HuH-7.5 (cell line): ENCODE measurements at regions not wholly inside any gene's neighbourhood (a gene's known extent, or its start where the extent isn't known, plus 50 kb on each side); places are given as distances from the start of the nearest gene placed in this dataset.
"Not testable (repeated sequence)": the region's sequence is repeated elsewhere in the genome, so short reads cannot be mapped to it uniquely, and the experiment has no call there.

Experiments
- DNase-seq: peaks from one replicate; pipeline ENCODE4 v3.0.0; 2011; ENCODE audit warnings: low spot score

GRCh38 chr4:49154308-49155103 lies 168.4 kb downstream of the CWH43 start:
- not testable (repeated sequence) for DNase-seq

- not testable (repeated sequence) for DNase-seq
These were observed 169.2 kb downstream of the CWH43 start for GRCh38 chr4:49155270-49155669.

GRCh38 chr4:49156309-49156708 lies 170.2 kb downstream of the CWH43 start:
- DNase-seq, result not testable (repeated sequence)

- not testable (repeated sequence) for DNase-seq
These were observed 171.6 kb downstream of the CWH43 start for GRCh38 chr4:49157630-49158029.

- DNase-seq, result peak; percentile 21
These were observed 175.1 kb downstream of the CWH43 start for GRCh38 chr4:49161111-49161541.

- DNase-seq, result not testable (repeated sequence)
These were observed 178.8 kb downstream of the CWH43 start for GRCh38 chr4:49164916-49165315.

- not testable (repeated sequence) for DNase-seq
These were observed 191.8 kb downstream of the CWH43 start for GRCh38 chr4:49177847-49178246.

GRCh38 chr4:49181088-49181487 lies 195.0 kb downstream of the CWH43 start:
- DNase-seq, result not testable (repeated sequence)

GRCh38 chr4:49211396-49212194 lies 225.5 kb downstream of the CWH43 start:
- DNase-seq, result not testable (repeated sequence)

- not testable (repeated sequence) for DNase-seq
These were observed 227.2 kb downstream of the CWH43 start for GRCh38 chr4:49213250-49213649.

GRCh38 chr4:49213750-49214149 lies 227.7 kb downstream of the CWH43 start:
- DNase-seq, result not testable (repeated sequence)

- not testable (repeated sequence) for DNase-seq
These were observed 228.5 kb downstream of the CWH43 start for GRCh38 chr4:49214453-49215081.

GRCh38 chr4:49215082-49215479 lies 229.0 kb downstream of the CWH43 start:
- DNase-seq, result not testable (repeated sequence)

GRCh38 chr4:49216606-49217005 lies 230.5 kb downstream of the CWH43 start:
- not testable (repeated sequence) for DNase-seq

- DNase-seq, result no peak
These were observed 231.4 kb downstream of the CWH43 start for GRCh38 chr4:49217492-49217891.

GRCh38 chr4:49218094-49218493 lies 232.0 kb downstream of the CWH43 start:
- DNase-seq, result not testable (repeated sequence)

GRCh38 chr4:49218931-49219330 lies 232.9 kb downstream of the CWH43 start:
- not testable (repeated sequence) for DNase-seq

- not testable (repeated sequence) for DNase-seq
These were observed 233.6 kb downstream of the CWH43 start for GRCh38 chr4:49219489-49220225.

GRCh38 chr4:49221209-49221608 lies 235.1 kb downstream of the CWH43 start:
- DNase-seq, result no peak

GRCh38 chr4:49222810-49223209 lies 236.7 kb downstream of the CWH43 start:
- DNase-seq, result not testable (repeated sequence)

GRCh38 chr4:49226216-49226866 lies 240.3 kb downstream of the CWH43 start:
- not testable (repeated sequence) for DNase-seq
